Subcutaneous abdominal adipose tissue (tissue), 5 donors: ENCODE measurements at regions not wholly inside any gene's neighbourhood (a gene's known extent, or its start where the extent isn't known, plus 50 kb on each side); places are given as distances from the start of the nearest gene placed in this dataset.

ENCODE experiments used
- H3K27ac ChIP-seq: one replicate; pipeline ENCODE4 v1.7.0; 2013; ENCODE audit warnings: low read depth, mild to moderate bottlenecking, inconsistent platforms, low read length, moderate library complexity
- H3K27me3 ChIP-seq, 5 donors: one replicate each; pipeline ENCODE4 v1.7.0; 2013; ENCODE audit warnings: low read length in 5 of 5, inconsistent platforms in 1 of 5; ENCODE audit not compliant: control insufficient read depth in 5 of 5, insufficient read depth in 4 of 5
- H3K36me3 ChIP-seq, 5 donors: one replicate each; pipeline ENCODE4 v1.7.0; 2013; ENCODE audit warnings: low read length in 5 of 5; ENCODE audit not compliant: control insufficient read depth in 5 of 5, insufficient read depth in 5 of 5
- H3K4me1 ChIP-seq, 5 donors: one replicate each; pipeline ENCODE4 v1.7.0; 2013; ENCODE audit warnings: low read length in 5 of 5, mild to moderate bottlenecking in 3 of 5, moderate library complexity in 1 of 5; ENCODE audit not compliant: control insufficient read depth in 5 of 5, insufficient read depth in 5 of 5
- H3K4me3 ChIP-seq, 5 donors: one replicate each; pipeline ENCODE4 v1.7.0; 2013; ENCODE audit warnings: low read length in 5 of 5, low read depth in 1 of 5
- H3K9ac ChIP-seq, 5 donors: one replicate each; pipeline ENCODE4 v1.7.0; 2013; ENCODE audit warnings: low read length in 5 of 5, mild to moderate bottlenecking in 4 of 5, moderate library complexity in 3 of 5
- H3K9me3 ChIP-seq, 5 donors: one replicate each; pipeline ENCODE4 v1.7.0; 2013; ENCODE audit warnings: low read length in 5 of 5; ENCODE audit not compliant: control insufficient read depth in 5 of 5
- donor health status: healthy.
- donor health status: healthy.
- donor health status: healthy.
- donor health status: healthy.
- donor health status: healthy.

DNA sequence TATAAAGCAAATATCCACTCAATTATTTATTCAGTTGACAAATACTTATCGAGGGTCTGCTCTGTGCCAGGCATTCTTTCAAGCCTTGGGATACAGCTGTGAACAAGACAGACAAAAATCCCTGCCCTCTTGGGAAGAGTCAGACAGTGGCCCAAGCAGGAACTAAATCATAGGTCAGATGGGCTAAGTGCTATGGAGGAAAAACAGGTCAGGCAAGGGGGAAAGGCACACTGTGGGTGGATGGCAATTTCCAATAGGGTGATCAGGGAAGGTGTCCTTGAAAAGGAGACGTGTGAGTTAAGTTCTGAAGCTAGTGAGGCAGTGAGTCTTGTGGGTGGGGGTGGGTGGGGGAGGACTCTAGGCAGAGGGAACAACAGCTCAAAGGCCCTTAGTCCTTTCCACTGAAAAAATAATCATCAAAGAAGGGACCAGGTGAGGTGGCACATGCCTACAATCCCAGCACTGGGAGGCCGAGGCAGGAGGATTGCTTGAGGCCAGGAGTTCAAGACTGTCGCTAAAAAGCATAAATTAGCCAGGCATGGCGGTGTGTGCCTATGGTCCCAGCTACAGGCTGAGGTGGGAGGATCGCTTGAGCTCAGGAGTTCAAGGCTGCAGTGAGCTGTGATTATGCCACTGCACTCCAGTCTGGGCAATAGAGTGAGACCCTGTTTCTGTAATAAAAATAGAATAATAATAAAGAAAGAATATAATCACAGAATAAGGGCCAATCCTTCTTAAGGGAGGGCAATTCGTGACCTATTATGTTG is 95.2 kb upstream of the CPEB4 start:
- no peak overlapping the region for H3K27ac ChIP-seq
- no peak overlapping the region for H3K4me3 ChIP-seq
- peaks cover 3 to 43% (median 30%) of the 10 kb centered on the region in 5 donors for H3K4me1 ChIP-seq
- no peaks in the 10 kb centered on the region for H3K36me3 ChIP-seq
- no peaks in the 10 kb centered on the region for H3K9me3 ChIP-seq
- H3K27me3 ChIP-seq, result no peaks in the 10 kb centered on the region
- no peak overlapping the region for H3K9ac ChIP-seq

DNA sequence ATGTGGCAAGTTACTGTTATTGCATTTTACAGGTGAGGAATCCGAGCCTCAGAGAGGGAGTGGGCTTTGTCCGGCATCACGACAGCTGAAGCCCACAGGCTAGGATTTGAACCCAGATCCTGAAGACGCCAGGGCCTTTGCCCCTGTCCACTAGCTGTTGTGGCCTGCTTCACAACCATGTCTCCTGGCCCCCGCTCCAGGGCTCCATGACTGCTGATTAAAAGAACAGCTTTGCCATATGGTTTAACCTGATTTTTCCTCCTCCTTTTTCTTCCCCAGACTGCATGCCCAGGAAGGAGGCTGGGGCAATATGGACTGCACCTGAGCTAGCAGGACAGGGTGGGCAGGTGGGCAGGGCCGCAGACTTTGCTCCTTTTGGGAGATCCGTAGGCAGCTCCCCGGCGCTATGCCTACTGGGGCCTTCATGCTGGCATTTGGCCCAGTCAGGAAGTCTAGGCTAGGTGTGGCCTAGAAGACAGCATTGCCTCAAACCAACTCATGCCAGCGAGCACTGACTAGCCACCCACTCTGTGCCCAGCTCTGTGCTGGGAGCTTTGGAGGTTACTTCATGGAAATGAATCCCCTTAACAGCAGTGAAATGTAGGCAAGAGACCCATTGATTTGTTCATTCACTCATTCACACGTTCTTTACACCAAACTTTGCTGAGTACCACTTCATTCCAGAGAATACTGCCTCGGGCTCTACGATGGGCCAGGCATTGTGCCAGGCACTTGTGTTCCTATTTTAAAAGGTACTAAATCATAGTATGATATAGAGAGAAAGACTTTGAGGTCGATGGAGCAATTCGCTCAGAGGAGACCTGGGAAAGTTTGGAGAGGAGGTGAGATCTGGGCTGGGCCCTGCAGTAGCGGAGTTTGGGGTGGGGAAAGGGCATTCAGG is 94.3 kb upstream of the CPEB4 start:
- no peak overlapping the region for H3K4me3 ChIP-seq
- H3K9ac ChIP-seq, result no peak overlapping the region
- H3K4me1 ChIP-seq, result peaks cover 3 to 35% (median 25%) of the 10 kb centered on the region in 5 donors
- H3K9me3 ChIP-seq, result no peaks in the 10 kb centered on the region
- H3K36me3 ChIP-seq, result no peaks in the 10 kb centered on the region
- H3K27ac ChIP-seq, result no peak overlapping the region
- H3K27me3 ChIP-seq, result no peaks in the 10 kb centered on the region

- Histone ChIP-seq H3K9ac (no peak overlapping the region), H3K4me1 (peaks cover 3 to 25% (median 17%) of the 10 kb centered on the region in 5 donors), H3K36me3 (no peaks in the 10 kb centered on the region), H3K27me3 (no peaks in the 10 kb centered on the region), H3K4me3 (no peak overlapping the region), H3K27ac (no peak overlapping the region), H3K9me3 (no peaks in the 10 kb centered on the region)
Observed at GRCh38 chr5:173794901-173795416, 93.2 kb upstream of the CPEB4 start.

- Histone ChIP-seq H3K9me3 (no peaks in the 10 kb centered on the region), H3K4me3 (no peak overlapping the region), H3K27me3 (no peaks in the 10 kb centered on the region), H3K27ac (no peak overlapping the region), H3K36me3 (no peaks in the 10 kb centered on the region), H3K4me1 (peaks cover 3 to 18% (median 11%) of the 10 kb centered on the region in 5 donors), H3K9ac (no peak overlapping the region)
Observed at GRCh38 chr5:173795601-173796000, 92.5 kb upstream of the CPEB4 start.

DNA sequence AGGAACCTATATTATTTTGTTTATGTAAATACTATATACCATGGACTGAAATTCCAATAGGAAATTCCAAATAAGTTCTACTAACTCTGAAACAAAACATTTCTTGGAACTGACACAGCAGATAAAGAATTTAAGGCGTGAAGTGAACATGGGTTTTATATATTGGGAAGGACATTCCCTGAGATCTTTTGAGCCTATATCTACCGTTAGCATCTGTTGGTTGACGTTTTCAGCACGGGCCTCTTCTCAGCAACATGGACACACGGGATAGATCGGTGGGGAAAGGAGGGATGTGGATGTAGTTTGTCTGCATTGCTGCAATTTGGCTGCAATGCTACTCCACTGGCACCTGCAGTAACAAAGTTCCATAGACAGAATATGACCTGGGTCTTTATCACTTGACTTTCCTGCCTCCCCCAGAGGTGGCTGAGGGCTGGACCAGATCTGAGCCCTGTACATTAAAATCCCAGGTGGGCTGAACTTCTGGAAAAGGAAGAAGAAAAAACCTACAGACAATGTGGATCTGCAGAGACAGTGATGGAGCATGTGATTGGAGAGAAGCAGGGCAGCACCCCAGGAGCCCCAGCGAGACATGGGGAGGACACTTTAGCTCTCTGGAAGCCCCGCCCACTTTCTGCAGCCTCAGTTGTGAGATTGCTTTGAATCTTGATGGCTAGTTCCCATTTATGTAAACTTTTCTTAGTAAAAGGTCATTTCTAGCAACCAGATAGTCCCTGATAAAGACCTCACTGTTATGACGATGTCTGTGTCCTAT is 91.2 kb upstream of the CPEB4 start:
- no peak overlapping the region for H3K27ac ChIP-seq
- no peaks in the 10 kb centered on the region for H3K9me3 ChIP-seq
- H3K27me3 ChIP-seq, result no peaks in the 10 kb centered on the region
- H3K4me1 ChIP-seq, result peaks cover 3 to 9% (median 6%) of the 10 kb centered on the region in 5 donors
- H3K9ac ChIP-seq, result no peak overlapping the region
- no peak overlapping the region for H3K4me3 ChIP-seq
- H3K36me3 ChIP-seq, result no peaks in the 10 kb centered on the region

- H3K4me3 ChIP-seq, result no peak overlapping the region
- H3K4me1 ChIP-seq, result peaks cover 3 to 13% (median 10%) of the 10 kb centered on the region in 5 donors
- H3K9ac ChIP-seq, result no peak overlapping the region
- H3K27me3 ChIP-seq, result no peaks in the 10 kb centered on the region
- no peaks in the 10 kb centered on the region for H3K9me3 ChIP-seq
- H3K36me3 ChIP-seq, result no peaks in the 10 kb centered on the region
- H3K27ac ChIP-seq, result no peak overlapping the region
Observed at GRCh38 chr5:173798127-173798810, 89.9 kb upstream of the CPEB4 start.

GRCh38 chr5:173800340-173800739 is 87.8 kb upstream of the CPEB4 start:
- no peaks in the 10 kb centered on the region for H3K36me3 ChIP-seq
- peaks cover 0 to 4% (median 0%) of the 10 kb centered on the region in 5 donors for H3K9me3 ChIP-seq
- peaks cover 0 to 17% (median 4%) of the 10 kb centered on the region in 5 donors for H3K4me1 ChIP-seq
- H3K4me3 ChIP-seq, result no peak overlapping the region
- no peak overlapping the region for H3K27ac ChIP-seq
- no peaks in the 10 kb centered on the region for H3K27me3 ChIP-seq
- no peak overlapping the region for H3K9ac ChIP-seq

GRCh38 chr5:173801006-173801405 is 87.1 kb upstream of the CPEB4 start:
- no peaks in the 10 kb centered on the region for H3K27me3 ChIP-seq
- H3K4me3 ChIP-seq, result no peak overlapping the region
- no peak overlapping the region for H3K27ac ChIP-seq
- no peaks in the 10 kb centered on the region for H3K36me3 ChIP-seq
- H3K4me1 ChIP-seq, result peaks cover 0 to 21% (median 5%) of the 10 kb centered on the region in 5 donors
- H3K9me3 ChIP-seq, result peaks cover 0 to 4% (median 0%) of the 10 kb centered on the region in 5 donors
- no peak overlapping the region for H3K9ac ChIP-seq

DNA sequence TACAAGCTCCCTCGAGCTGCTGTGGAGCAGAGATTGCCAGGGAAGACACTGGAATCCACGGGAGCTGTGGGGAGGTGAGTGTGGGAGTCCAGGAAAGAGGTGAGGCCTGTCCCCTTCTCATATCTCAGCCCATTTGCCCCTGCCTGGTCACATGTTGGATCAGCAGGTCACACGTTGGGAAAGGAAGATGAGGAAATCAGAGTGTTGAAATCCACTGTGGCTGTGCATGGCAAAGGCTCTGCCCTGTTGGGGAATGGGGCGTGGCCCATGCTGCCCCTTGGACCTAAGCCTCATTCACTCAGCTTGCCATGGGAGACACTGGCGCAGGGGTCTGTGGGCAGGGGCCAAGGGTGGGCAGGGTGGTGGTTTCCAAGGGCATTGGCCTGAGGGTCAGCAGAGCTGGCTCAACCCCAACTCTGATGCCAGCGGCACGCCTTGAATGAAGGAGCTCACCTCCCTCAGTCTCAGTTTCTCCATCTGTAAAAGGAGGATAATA is 85.4 kb upstream of the CPEB4 start:
- peak overlapping the region in 1 of 5 donors; percentile 7 for H3K4me3 ChIP-seq
- no peak overlapping the region for H3K27ac ChIP-seq
- H3K36me3 ChIP-seq, result no peaks in the 10 kb centered on the region

More for the DNA sequence above, 85.4 kb upstream of the CPEB4 start:
- Histone ChIP-seq H3K27me3 (no peaks in the 10 kb centered on the region), H3K9ac (no peak overlapping the region), H3K4me1 (peaks cover 0 to 32% (median 22%) of the 10 kb centered on the region in 5 donors), H3K9me3 (peaks cover 0 to 4% (median 0%) of the 10 kb centered on the region in 5 donors)
